H9 (cell line): ENCODE measurements at regions not wholly inside any gene's neighbourhood (a gene's known extent, or its start where the extent isn't known, plus 50 kb on each side); places are given as distances from the start of the nearest gene placed in this dataset.

Source experiments
- DNase-seq: peaks from one replicate; pipeline ENCODE4 v3.0.0-alpha.2; 2017
- H2AFZ ChIP-seq: one replicate; pipeline ENCODE4 v1.6.1; 2013; ENCODE audit warnings: mild to moderate bottlenecking, low read length, control low read depth, moderate library complexity
- H2AK5ac ChIP-seq: 2 replicates; pipeline ENCODE4 v1.6.1; 2013; ENCODE audit warnings: low read length, control low read depth, mixed read lengths; ENCODE audit not compliant: insufficient read length
- H2BK120ac ChIP-seq: one replicate; pipeline ENCODE4 v1.6.1; 2013; ENCODE audit warnings: low read depth, mild to moderate bottlenecking, low read length, control low read depth, inconsistent platforms; ENCODE audit not compliant: poor library complexity, severe bottlenecking
- H2BK12ac ChIP-seq: 2 replicates; pipeline ENCODE4 v1.6.1; 2013; ENCODE audit warnings: low read length, control low read depth, mixed read lengths, low read depth; ENCODE audit not compliant: insufficient read length
- H2BK15ac ChIP-seq: 2 replicates; pipeline ENCODE4 v1.6.1; 2013; ENCODE audit warnings: low read depth, low read length, control low read depth
- H2BK20ac ChIP-seq: one replicate; pipeline ENCODE4 v1.6.1; 2013; ENCODE audit warnings: low read depth, mild to moderate bottlenecking, low read length, control low read depth, inconsistent platforms; ENCODE audit not compliant: poor library complexity, severe bottlenecking
- H2BK5ac ChIP-seq: 2 replicates; pipeline ENCODE4 v1.6.1; 2013; ENCODE audit warnings: low read length, control low read depth, mixed read lengths; ENCODE audit not compliant: insufficient read length
- H3K14ac ChIP-seq: 2 replicates; pipeline ENCODE4 v1.6.1; 2013; ENCODE audit warnings: low read length, control low read depth; ENCODE audit not compliant: insufficient read depth
- H3K18ac ChIP-seq: 2 replicates; pipeline ENCODE4 v1.6.1; 2013; ENCODE audit warnings: low read depth, mild to moderate bottlenecking, mixed read lengths, low read length, control low read depth; ENCODE audit not compliant: insufficient read length
- H3K23ac ChIP-seq: 2 replicates; pipeline ENCODE4 v1.6.1; 2013; ENCODE audit warnings: low read length, control low read depth, mixed read lengths, low read depth; ENCODE audit not compliant: insufficient read length
- H3K23me2 ChIP-seq: 2 replicates; pipeline ENCODE4 v1.6.1; 2013; ENCODE audit warnings: low read depth, mild to moderate bottlenecking, mixed read lengths, low read length, control low read depth; ENCODE audit not compliant: insufficient read length, poor library complexity, severe bottlenecking
- H3K27ac ChIP-seq: 2 replicates; pipeline ENCODE4 v1.5.1; 2013; ENCODE audit warnings: low read length, control low read depth, mixed read lengths, low read depth; ENCODE audit not compliant: insufficient read length
- H3K27me3 ChIP-seq: 2 replicates; pipeline ENCODE4 v1.6.1; 2013; ENCODE audit warnings: low read length, control low read depth, inconsistent platforms; ENCODE audit not compliant: insufficient read depth
- H3K4ac ChIP-seq: 2 replicates; pipeline ENCODE4 v1.6.1; 2013; ENCODE audit warnings: low read depth, mild to moderate bottlenecking, control low read depth, inconsistent platforms, low read length, moderate library complexity
- H3K4me1 ChIP-seq: 2 replicates; pipeline ENCODE4 v1.6.1; 2013; ENCODE audit warnings: low read length, control low read depth, inconsistent platforms; ENCODE audit not compliant: insufficient read depth
- H3K4me2 ChIP-seq: 2 replicates; pipeline ENCODE4 v1.6.1; 2013; ENCODE audit warnings: low read length, control low read depth, mixed read lengths; ENCODE audit not compliant: insufficient read length, insufficient read depth
- H3K56ac ChIP-seq: 2 replicates; pipeline ENCODE4 v1.6.1; 2013; ENCODE audit warnings: low read depth, mild to moderate bottlenecking, mixed read lengths, low read length, control low read depth; ENCODE audit not compliant: insufficient read length
- H3K79me1 ChIP-seq: 2 replicates; pipeline ENCODE4 v1.6.1; 2013; ENCODE audit warnings: low read depth, mild to moderate bottlenecking, moderate library complexity, low read length, control low read depth, inconsistent platforms; ENCODE audit not compliant: insufficient read depth, poor library complexity, severe bottlenecking
- H3K79me2 ChIP-seq: 2 replicates; pipeline ENCODE4 v1.6.1; 2013; ENCODE audit warnings: low read length, control low read depth, inconsistent platforms; ENCODE audit not compliant: insufficient read depth
- H3K9ac ChIP-seq: 2 replicates; pipeline ENCODE4 v1.6.1; 2013; ENCODE audit warnings: low read length, control low read depth, mixed read lengths; ENCODE audit not compliant: insufficient read length; ENCODE audit errors: extremely low read depth
- H3K9me3 ChIP-seq: one replicate; pipeline ENCODE4 v1.6.1; 2013; ENCODE audit warnings: low read depth, low read length, inconsistent platforms; ENCODE audit not compliant: control insufficient read depth
- H3T11ph ChIP-seq: one replicate; pipeline ENCODE4 v1.6.1; 2013; ENCODE audit warnings: mild to moderate bottlenecking, low read length, control low read depth, inconsistent platforms
- H4K20me1 ChIP-seq: one replicate; pipeline ENCODE4 v1.6.1; 2013; ENCODE audit not compliant: control insufficient read depth, insufficient read length, insufficient read depth
- H4K5ac ChIP-seq: 2 replicates; pipeline ENCODE4 v1.6.1; 2013; ENCODE audit warnings: low read depth, mild to moderate bottlenecking, mixed read lengths, low read length, control low read depth; ENCODE audit not compliant: insufficient read length
- H4K8ac ChIP-seq: replicated peaks from 2 replicates; pipeline ENCODE4 v1.6.1; 2013; ENCODE audit warnings: low read length, control low read depth, mixed read lengths, low read depth; ENCODE audit not compliant: insufficient read length
- H4K91ac ChIP-seq: 2 replicates; pipeline ENCODE4 v1.6.1; 2013; ENCODE audit warnings: low read depth, mild to moderate bottlenecking, moderate library complexity, mixed read lengths, low read length, control low read depth; ENCODE audit not compliant: insufficient read length
- H3K27ac Mint-ChIP-seq, 3 experiments: 2 replicates in 2 of 3; 3 replicates in 1 of 3; pipeline ENCODE4 v1.8.0; 2020 to 2021; ENCODE audit warnings: mixed read lengths in 3 of 3, mild to moderate bottlenecking in 1 of 3, moderate library complexity in 1 of 3
- H3K27me3 Mint-ChIP-seq: 2 replicates; pipeline ENCODE4 v1.8.0; 2021; ENCODE audit warnings: low read depth, mild to moderate bottlenecking, moderate library complexity, mixed read lengths
- H3K36me3 Mint-ChIP-seq, 3 experiments: 2 replicates in 2 of 3; 3 replicates in 1 of 3; pipeline ENCODE4 v1.8.0; 2020 to 2021; ENCODE audit warnings: low read depth in 3 of 3, mixed read lengths in 3 of 3; ENCODE audit not compliant: insufficient read depth in 1 of 3
- H3K4me1 Mint-ChIP-seq, 2 experiments: 2 replicates each; pipeline ENCODE4 v1.8.0; 2020; ENCODE audit warnings: mixed read lengths in 2 of 2
- H3K4me3 Mint-ChIP-seq, 2 experiments: 2 replicates in 1 of 2; 3 replicates in 1 of 2; pipeline ENCODE4 v1.8.0; 2020 to 2021; ENCODE audit warnings: mild to moderate bottlenecking in 2 of 2, mixed read lengths in 2 of 2, moderate library complexity in 1 of 2
- H3K9me3 Mint-ChIP-seq, 2 experiments: 2 replicates in 1 of 2; 3 replicates in 1 of 2; pipeline ENCODE4 v1.8.0; 2020; ENCODE audit warnings: mild to moderate bottlenecking in 2 of 2, mixed read lengths in 2 of 2, moderate library complexity in 1 of 2
- WGBS: extraction: QIAGEN DNeasy Blood & Tissue Kit; methylation state at CpG from one replicate; pipeline ENCODE4 v1.1.7; 2013; ENCODE audit warnings: missing lambda C conversion rate, low lambda C conversion rate, mixed read lengths; ENCODE audit not compliant: insufficient read length; ENCODE audit errors: extremely low coverage; 5-methylcytosine and 5-hydroxymethylcytosine counted together
- TF ChIP-seq, protein P1 (sequence below): fragments of 200-600 bp; sonication (generic); conservative IDR thresholded peaks from 3 replicates; pipeline ENCODE4 v1.8.0; 2021; ENCODE audit warnings: antibody characterized with exemption, mild to moderate bottlenecking

GRCh38 chr14:101411779-101412178 lies 149.5 kb upstream of the DIO3 start:
- Histone ChIP-seq H3T11ph (no peak overlapping the region), H3K4me1 (no peaks in the 10 kb centered on the region), H2BK5ac (no peak overlapping the region), H4K8ac (no peak overlapping the region), H2BK120ac (no peak overlapping the region), H3K27ac (no peak overlapping the region), H2BK15ac (no peak overlapping the region), H3K23me2 (no peaks in the 10 kb centered on the region), H2BK12ac (no peak overlapping the region), H3K9me3 (no peaks in the 10 kb centered on the region), H3K23ac (no peak overlapping the region), H4K91ac (no peak overlapping the region), H3K4me2 (no peak overlapping the region), H2BK20ac (no peak overlapping the region), H4K5ac (no peak overlapping the region), H2AK5ac (no peak overlapping the region), H3K27me3 (no peaks in the 10 kb centered on the region), H3K14ac (no peak overlapping the region), H4K20me1 (no peaks in the 10 kb centered on the region), H3K9ac (no peak overlapping the region), H3K4ac (no peak overlapping the region), H3K56ac (no peak overlapping the region), H3K18ac (no peak overlapping the region), H2AFZ (no peak overlapping the region), H3K79me2 (no peaks in the 10 kb centered on the region), H3K79me1 (no peaks in the 10 kb centered on the region)
- Mint-ChIP-seq H3K27me3 (peaks cover 21% of the 10 kb centered on the region), H3K27ac (no peak overlapping the region), H3K36me3 (no peaks in the 10 kb centered on the region), H3K9me3 (0 out of 5 replicates have a peak, but pooled peaks cover 0 to 2% of the 10 kb centered on the region in 2 experiments), H3K4me3 (no peak overlapping the region), H3K4me1 (peaks cover 17% of the 10 kb centered on the region in 2 experiments)
- WGBS: no CpG with 5 or more reads among the region's 10 CpGs
- DNase-seq: no peak
- TF ChIP-seq, protein P1, sequence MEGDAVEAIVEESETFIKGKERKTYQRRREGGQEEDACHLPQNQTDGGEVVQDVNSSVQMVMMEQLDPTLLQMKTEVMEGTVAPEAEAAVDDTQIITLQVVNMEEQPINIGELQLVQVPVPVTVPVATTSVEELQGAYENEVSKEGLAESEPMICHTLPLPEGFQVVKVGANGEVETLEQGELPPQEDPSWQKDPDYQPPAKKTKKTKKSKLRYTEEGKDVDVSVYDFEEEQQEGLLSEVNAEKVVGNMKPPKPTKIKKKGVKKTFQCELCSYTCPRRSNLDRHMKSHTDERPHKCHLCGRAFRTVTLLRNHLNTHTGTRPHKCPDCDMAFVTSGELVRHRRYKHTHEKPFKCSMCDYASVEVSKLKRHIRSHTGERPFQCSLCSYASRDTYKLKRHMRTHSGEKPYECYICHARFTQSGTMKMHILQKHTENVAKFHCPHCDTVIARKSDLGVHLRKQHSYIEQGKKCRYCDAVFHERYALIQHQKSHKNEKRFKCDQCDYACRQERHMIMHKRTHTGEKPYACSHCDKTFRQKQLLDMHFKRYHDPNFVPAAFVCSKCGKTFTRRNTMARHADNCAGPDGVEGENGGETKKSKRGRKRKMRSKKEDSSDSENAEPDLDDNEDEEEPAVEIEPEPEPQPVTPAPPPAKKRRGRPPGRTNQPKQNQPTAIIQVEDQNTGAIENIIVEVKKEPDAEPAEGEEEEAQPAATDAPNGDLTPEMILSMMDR: no peak
